Fibroblast of lung (primary cell): ENCODE measurements at regions not wholly inside any gene's neighbourhood (a gene's known extent, or its start where the extent isn't known, plus 50 kb on each side); places are given as distances from the start of the nearest gene placed in this dataset.

ENCODE experiments used
- CTCF ChIP-seq, 2 donors: IDR thresholded peaks in 1 of 2; conservative IDR thresholded peaks in 1 of 2; 1 replicate in 1 of 2; 2 replicates in 1 of 2; pipeline ENCODE4 v1.5.1; 2011 to 2012; ENCODE audit warnings: low read length in 2 of 2, control low read depth in 1 of 2, inconsistent platforms in 1 of 2, low read depth in 1 of 2, mild to moderate bottlenecking in 1 of 2
- EZH2 ChIP-seq: IDR thresholded peaks from 2 replicates; pipeline ENCODE4 v1.5.1; 2012; ENCODE audit warnings: low read length, control low read depth, mild to moderate bottlenecking; ENCODE audit errors: missing control alignments

- TF ChIP-seq EZH2: no peak
- TF ChIP-seq CTCF (conservative IDR thresholded peaks at IDR 0.05 in 1 of 2, IDR thresholded peaks at IDR 0.05 in 1 of 2; ENCODE audit: low read depth in 1 of 2, low read length in 2 of 2): no peak
Measured at GRCh38 chr3:3260870-3261269, 81.4 kb upstream of the CRBN start.
